ENCODE measurements at regions not wholly inside any gene's neighbourhood (a gene's known extent, or its start where the extent isn't known, plus 50 kb on each side); places are given as distances from the start of the nearest gene placed in this dataset.

GRCh38 chr17:71528210-71528609 lies 592.6 kb upstream of the SOX9 start:
- H3K4me3 ChIP-seq (replicated peaks; ENCODE audit: insufficient read depth, low read length), result no peak overlapping the region
- no peaks in the 10 kb centered on the region for H3K27me3 ChIP-seq (ENCODE audit: insufficient read depth, poor library complexity, severe bottlenecking)
- no peak for DNase-seq (ENCODE audit: low read depth in 1 of 2, low spot score in 1 of 2)
- H3K27ac ChIP-seq (replicated peaks), result no peak overlapping the region
- TF ChIP-seq GABPA (IDR thresholded peaks at IDR 0.05; ENCODE audit: low read depth) (no peak), POLR2AphosphoS5 (IDR thresholded peaks at IDR 0.05; ENCODE audit: low read depth) (no peak), CTCF (IDR thresholded peaks at IDR 0.05; ENCODE audit: insufficient read depth, low read length) (no peak), REST (IDR thresholded peaks at IDR 0.05; ENCODE audit: insufficient replicate concordance, low read depth) (no peak), SPI1 (IDR thresholded peaks at IDR 0.05; ENCODE audit: borderline replicate concordance, low read depth) (no peak)

GRCh38 chr17:71530248-71530647 lies 590.6 kb upstream of the SOX9 start:
- DNase-seq (ENCODE audit: low read depth in 1 of 2, low spot score in 1 of 2), result no peak
- no peak overlapping the region for H3K27ac ChIP-seq (replicated peaks)
- TF ChIP-seq GABPA (IDR thresholded peaks at IDR 0.05; ENCODE audit: low read depth) (no peak), SPI1 (IDR thresholded peaks at IDR 0.05; ENCODE audit: borderline replicate concordance, low read depth) (no peak), REST (IDR thresholded peaks at IDR 0.05; ENCODE audit: insufficient replicate concordance, low read depth) (no peak), POLR2AphosphoS5 (IDR thresholded peaks at IDR 0.05; ENCODE audit: low read depth) (no peak), CTCF (IDR thresholded peaks at IDR 0.05; ENCODE audit: insufficient read depth, low read length) (no peak)
- peaks cover 4% of the 10 kb centered on the region for H3K27me3 ChIP-seq (ENCODE audit: insufficient read depth, poor library complexity, severe bottlenecking)
- H3K4me3 ChIP-seq (replicated peaks; ENCODE audit: insufficient read depth, low read length), result no peak overlapping the region

GRCh38 chr17:71535321-71535720 lies 585.5 kb upstream of the SOX9 start:
- Histone ChIP-seq H3K27me3 (ENCODE audit: insufficient read depth, poor library complexity, severe bottlenecking) (peaks cover 4% of the 10 kb centered on the region), H3K4me3 (replicated peaks; ENCODE audit: insufficient read depth, low read length) (no peak overlapping the region), H3K27ac (replicated peaks) (no peak overlapping the region)
- no peak for DNase-seq (ENCODE audit: low read depth in 1 of 2, low spot score in 1 of 2)
- TF ChIP-seq POLR2AphosphoS5 (IDR thresholded peaks at IDR 0.05; ENCODE audit: low read depth) (no peak), SPI1 (IDR thresholded peaks at IDR 0.05; ENCODE audit: borderline replicate concordance, low read depth) (no peak), GABPA (IDR thresholded peaks at IDR 0.05; ENCODE audit: low read depth) (no peak), CTCF (IDR thresholded peaks at IDR 0.05; ENCODE audit: insufficient read depth, low read length) (no peak), REST (IDR thresholded peaks at IDR 0.05; ENCODE audit: insufficient replicate concordance, low read depth) (no peak)

All from HL-60 (cell line).